MM.1S (cell line): ENCODE measurements at regions not wholly inside any gene's neighbourhood (a gene's known extent, or its start where the extent isn't known, plus 50 kb on each side); places are given as distances from the start of the nearest gene placed in this dataset.

Source experiments
- EZH2 ChIP-seq: fragments of 300-600 bp; sonication (generic); optimal IDR thresholded peaks from 2 replicates; pipeline ENCODE3; 2017; ENCODE audit warnings: low read depth, mild to moderate bottlenecking, antibody characterized with exemption, low read length, mixed read lengths
- TF ChIP-seq, protein P1 (sequence below): fragments of 300-600 bp; sonication (generic); IDR thresholded peaks from 2 replicates; pipeline ENCODE4 v1.5.1; 2016; ENCODE audit warnings: antibody characterized with exemption, low read length, mixed read lengths

DNA sequence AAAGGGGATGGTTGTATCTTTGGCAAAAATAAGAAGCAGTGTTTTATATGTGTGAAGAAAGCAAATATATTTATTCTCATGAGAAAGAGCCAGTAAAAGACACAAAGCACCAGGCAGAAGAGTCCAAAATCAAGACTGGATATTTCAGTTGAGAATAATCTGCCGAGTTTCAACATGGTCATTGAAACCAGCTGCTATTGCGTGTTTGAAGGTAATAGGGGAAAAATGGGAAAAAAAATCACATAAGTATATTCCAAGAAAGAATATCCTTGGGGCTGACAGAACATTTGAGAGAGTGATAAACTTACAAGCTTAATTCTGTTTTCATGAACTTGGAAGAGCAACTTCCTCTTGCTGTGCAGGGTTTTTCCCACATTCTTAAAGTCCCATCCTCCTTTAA is 79.9 kb downstream of the ISOC1 start:
- TF ChIP-seq EZH2: no peak
- TF ChIP-seq, protein P1, sequence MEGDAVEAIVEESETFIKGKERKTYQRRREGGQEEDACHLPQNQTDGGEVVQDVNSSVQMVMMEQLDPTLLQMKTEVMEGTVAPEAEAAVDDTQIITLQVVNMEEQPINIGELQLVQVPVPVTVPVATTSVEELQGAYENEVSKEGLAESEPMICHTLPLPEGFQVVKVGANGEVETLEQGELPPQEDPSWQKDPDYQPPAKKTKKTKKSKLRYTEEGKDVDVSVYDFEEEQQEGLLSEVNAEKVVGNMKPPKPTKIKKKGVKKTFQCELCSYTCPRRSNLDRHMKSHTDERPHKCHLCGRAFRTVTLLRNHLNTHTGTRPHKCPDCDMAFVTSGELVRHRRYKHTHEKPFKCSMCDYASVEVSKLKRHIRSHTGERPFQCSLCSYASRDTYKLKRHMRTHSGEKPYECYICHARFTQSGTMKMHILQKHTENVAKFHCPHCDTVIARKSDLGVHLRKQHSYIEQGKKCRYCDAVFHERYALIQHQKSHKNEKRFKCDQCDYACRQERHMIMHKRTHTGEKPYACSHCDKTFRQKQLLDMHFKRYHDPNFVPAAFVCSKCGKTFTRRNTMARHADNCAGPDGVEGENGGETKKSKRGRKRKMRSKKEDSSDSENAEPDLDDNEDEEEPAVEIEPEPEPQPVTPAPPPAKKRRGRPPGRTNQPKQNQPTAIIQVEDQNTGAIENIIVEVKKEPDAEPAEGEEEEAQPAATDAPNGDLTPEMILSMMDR: no peak
